HEK293 (cell line): ENCODE measurements at regions not wholly inside any gene's neighbourhood (a gene's known extent, or its start where the extent isn't known, plus 50 kb on each side); places are given as distances from the start of the nearest gene placed in this dataset.
"Not testable (repeated sequence)": the region's sequence is repeated elsewhere in the genome, so short reads cannot be mapped to it uniquely, and the experiment has no call there.

Experiments
- CTCF ChIA-PET: fragments of 350-600 bp; formaldehyde crosslinking; extraction: SDS; loops from one replicate; lab custom pipeline; 2021; ENCODE audit warnings: antibody characterized with exemption; lab: Yijun Ruan, JAX
- POLR2A ChIA-PET: fragments of 300-600 bp; formaldehyde crosslinking; extraction: SDS; loops from one replicate; lab custom pipeline; 2020; ENCODE audit warnings: antibody characterized with exemption, inconsistent platforms; lab: Yijun Ruan, JAX
- H3K27ac ChIP-seq: fragments of 200-500 bp; sonication (Bioruptor generic); 2 replicates; pipeline ENCODE4 v1.5.1; 2014; ENCODE audit warnings: low read depth, low read length, control low read depth, inconsistent platforms; ENCODE audit errors: extremely low read depth
- H3K36me3 ChIP-seq, 2 experiments: fragments of 200-500 bp in 1 of 2; sonication (Bioruptor generic) in 1 of 2; 1 replicate in 1 of 2; 2 replicates in 1 of 2; pipeline ENCODE4 v1.5.1; 2014 to 2017; ENCODE audit warnings: inconsistent platforms in 2 of 2, low read length in 2 of 2; ENCODE audit not compliant: control insufficient read depth in 2 of 2, insufficient read depth in 1 of 2
- H3K4me1 ChIP-seq: fragments of 200-500 bp; sonication (Bioruptor generic); 2 replicates; pipeline ENCODE4 v1.5.1; 2014; ENCODE audit warnings: mild to moderate bottlenecking, low read length, inconsistent platforms; ENCODE audit not compliant: control insufficient read depth, insufficient read depth
- H3K4me3 ChIP-seq: 2 replicates; pipeline ENCODE4 v1.5.1; 2011; ENCODE audit warnings: low read depth, mild to moderate bottlenecking, control low read depth, low read length, moderate library complexity
- H3K9me3 ChIP-seq: fragments of 200-500 bp; sonication (Bioruptor generic); 2 replicates; pipeline ENCODE4 v1.5.1; 2014; ENCODE audit warnings: low read depth, low read length, inconsistent platforms; ENCODE audit not compliant: control insufficient read depth, insufficient read depth
- HOXC10 ChIP-seq: sonication (generic); formaldehyde crosslinking; IDR thresholded peaks from 2 replicates; pipeline ENCODE4 v1.8.1; 2023; ENCODE audit warnings: mild to moderate bottlenecking, missing genetic modification reagents
- KLF9 ChIP-seq: fragments of 450-650 bp; formaldehyde crosslinking; IDR thresholded peaks from 2 replicates; pipeline ENCODE4 v1.5.1; 2016; ENCODE audit warnings: missing biosample characterization, missing genetic modification characterization, low read depth
- MEIS1 ChIP-seq: sonication (generic); formaldehyde crosslinking; IDR thresholded peaks from 2 replicates; pipeline ENCODE4 v1.8.1; 2022; ENCODE audit warnings: missing genetic modification reagents, mild to moderate bottlenecking, borderline replicate concordance
- MYNN ChIP-seq: fragments of 450-650 bp; formaldehyde crosslinking; IDR thresholded peaks from 2 replicates; pipeline ENCODE4 v1.5.1; 2016; ENCODE audit warnings: missing biosample characterization, missing genetic modification characterization, borderline replicate concordance
- SETDB1 ChIP-seq: IDR thresholded peaks from one replicate; pipeline ENCODE4 v1.6.1; 2017; ENCODE audit warnings: mild to moderate bottlenecking, low read length, moderate library complexity, mixed read lengths; ENCODE audit not compliant: insufficient read length
- ZBTB48 ChIP-seq: fragments of 450-650 bp; formaldehyde crosslinking; IDR thresholded peaks from 2 replicates; pipeline ENCODE4 v1.5.1; 2016; ENCODE audit warnings: missing biosample characterization, missing genetic modification characterization
- ZIC2 ChIP-seq: fragments of 450-650 bp; formaldehyde crosslinking; IDR thresholded peaks from 2 replicates; pipeline ENCODE4 v1.5.1; 2016; ENCODE audit warnings: missing biosample characterization, missing genetic modification characterization
- ZNF132 ChIP-seq: fragments of 450-650 bp; formaldehyde crosslinking; IDR thresholded peaks from 2 replicates; pipeline ENCODE4 v1.5.1; 2017; ENCODE audit warnings: missing biosample characterization, missing genetic modification characterization, borderline replicate concordance
- ZNF202 ChIP-seq: fragments of 450-650 bp; formaldehyde crosslinking; IDR thresholded peaks from 2 replicates; pipeline ENCODE4 v1.5.1; 2016; ENCODE audit warnings: missing biosample characterization, missing genetic modification characterization, borderline replicate concordance
- ZNF214 ChIP-seq: fragments of 450-650 bp; formaldehyde crosslinking; IDR thresholded peaks from 2 replicates; pipeline ENCODE4 v1.5.1; 2017; ENCODE audit warnings: missing biosample characterization, mild to moderate bottlenecking, missing genetic modification characterization, borderline replicate concordance
- ZNF530 ChIP-seq: fragments of 450-650 bp; formaldehyde crosslinking; IDR thresholded peaks from 2 replicates; pipeline ENCODE4 v1.5.1; 2016; ENCODE audit warnings: low read depth, missing biosample characterization, missing genetic modification characterization
- ZNF549 ChIP-seq: fragments of 450-650 bp; IDR thresholded peaks from 2 replicates; pipeline ENCODE4 v1.5.1; 2018; ENCODE audit warnings: missing biosample characterization, missing genetic modification characterization, mild to moderate bottlenecking, inconsistent platforms, moderate library complexity
- ZNF558 ChIP-seq: fragments of 450-650 bp; formaldehyde crosslinking; IDR thresholded peaks from 2 replicates; pipeline ENCODE4 v1.5.1; 2016; ENCODE audit warnings: missing biosample characterization, missing genetic modification characterization
- ZNF660 ChIP-seq: fragments of 450-650 bp; IDR thresholded peaks from 2 replicates; pipeline ENCODE4 v1.5.1; 2018; ENCODE audit warnings: missing biosample characterization, mild to moderate bottlenecking, missing genetic modification characterization
- ZNF670 ChIP-seq: fragments of 450-650 bp; formaldehyde crosslinking; IDR thresholded peaks from 2 replicates; pipeline ENCODE4 v1.5.1; 2016; ENCODE audit warnings: missing biosample characterization, missing genetic modification characterization, low read depth
- ZNF76 ChIP-seq: fragments of 450-650 bp; formaldehyde crosslinking; IDR thresholded peaks from 2 replicates; pipeline ENCODE4; 2016; ENCODE audit warnings: low read depth, missing biosample characterization, missing genetic modification characterization, borderline replicate concordance
- ZNF785 ChIP-seq: fragments of 450-650 bp; formaldehyde crosslinking; IDR thresholded peaks from 2 replicates; pipeline ENCODE4 v1.5.1; 2016; ENCODE audit warnings: missing biosample characterization, missing genetic modification characterization
- TF ChIP-seq, protein P1 (sequence below): sonication (generic); formaldehyde crosslinking; IDR thresholded peaks from 2 replicates; pipeline ENCODE4 v1.8.1; 2022; ENCODE audit warnings: mild to moderate bottlenecking, moderate library complexity, missing genetic modification reagents
- TF ChIP-seq, protein P2 (sequence below): fragments of 450-650 bp; formaldehyde crosslinking; IDR thresholded peaks from 2 replicates; pipeline ENCODE4 v1.5.1; 2016; ENCODE audit warnings: missing biosample characterization, missing genetic modification characterization
- TF ChIP-seq, protein P3 (sequence below): fragments of 450-650 bp; formaldehyde crosslinking; IDR thresholded peaks from 2 replicates; pipeline ENCODE4 v1.5.1; 2016; ENCODE audit warnings: missing biosample characterization, missing genetic modification characterization
- TF ChIP-seq, protein P4 (sequence below): fragments of 450-650 bp; formaldehyde crosslinking; IDR thresholded peaks from 2 replicates; pipeline ENCODE4 v1.5.1; 2016; ENCODE audit warnings: missing biosample characterization, missing genetic modification characterization, low read depth

DNA sequence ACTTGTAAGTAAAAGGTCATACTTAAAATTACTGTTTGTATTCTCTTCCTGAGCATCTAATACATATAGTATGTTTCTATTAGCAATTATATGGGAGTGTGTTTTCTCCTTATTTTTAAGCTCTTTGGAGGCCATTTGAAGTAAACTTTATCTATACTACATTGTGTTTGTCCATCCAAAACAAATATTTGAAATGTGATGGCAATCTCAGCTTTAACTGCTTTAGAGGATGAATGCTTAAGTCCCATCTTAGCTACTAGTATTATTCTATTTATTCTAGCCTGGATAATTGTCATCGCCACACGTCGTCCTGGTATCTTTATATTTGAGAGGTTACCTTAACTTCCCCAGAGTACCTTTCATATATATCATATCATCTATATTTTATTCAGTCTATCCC, 335.8 kb downstream of the NAF1 start:
- ChIA-PET CTCF (no interaction called here), POLR2A (no interaction called here)
- no peak overlapping the region for H3K27ac ChIP-seq
- no peaks in the 10 kb centered on the region for H3K36me3 ChIP-seq
- H3K4me1 ChIP-seq = no peaks in the 10 kb centered on the region
- TF ChIP-seq ZNF214 (tag by site-specific recombination) (no peak), ZBTB48 (tag by site-specific recombination) (no peak), ZNF558 (tag by site-specific recombination) (no peak), ZNF660 (tag by site-specific recombination) (no peak), MEIS1 (no peak), ZNF76 (tag by site-specific recombination) (no peak), ZNF530 (no peak), ZNF132 (no peak), ZNF202 (no peak), ZIC2 (no peak), KLF9 (no peak), ZNF549 (tag by site-specific recombination) (no peak), ZNF670 (tag by site-specific recombination) (no peak), MYNN (tag by site-specific recombination) (no peak), HOXC10 (CRISPR knock-in tag) (no peak), ZNF785 (tag by site-specific recombination) (no peak)
- TF ChIP-seq, protein P1, sequence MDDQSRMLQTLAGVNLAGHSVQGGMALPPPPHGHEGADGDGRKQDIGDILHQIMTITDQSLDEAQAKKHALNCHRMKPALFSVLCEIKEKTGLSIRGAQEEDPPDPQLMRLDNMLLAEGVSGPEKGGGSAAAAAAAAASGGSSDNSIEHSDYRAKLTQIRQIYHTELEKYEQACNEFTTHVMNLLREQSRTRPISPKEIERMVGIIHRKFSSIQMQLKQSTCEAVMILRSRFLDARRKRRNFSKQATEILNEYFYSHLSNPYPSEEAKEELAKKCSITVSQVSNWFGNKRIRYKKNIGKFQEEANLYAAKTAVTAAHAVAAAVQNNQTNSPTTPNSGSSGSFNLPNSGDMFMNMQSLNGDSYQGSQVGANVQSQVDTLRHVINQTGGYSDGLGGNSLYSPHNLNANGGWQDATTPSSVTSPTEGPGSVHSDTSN (CRISPR knock-in tag) = no peak
- TF ChIP-seq, protein P2, sequence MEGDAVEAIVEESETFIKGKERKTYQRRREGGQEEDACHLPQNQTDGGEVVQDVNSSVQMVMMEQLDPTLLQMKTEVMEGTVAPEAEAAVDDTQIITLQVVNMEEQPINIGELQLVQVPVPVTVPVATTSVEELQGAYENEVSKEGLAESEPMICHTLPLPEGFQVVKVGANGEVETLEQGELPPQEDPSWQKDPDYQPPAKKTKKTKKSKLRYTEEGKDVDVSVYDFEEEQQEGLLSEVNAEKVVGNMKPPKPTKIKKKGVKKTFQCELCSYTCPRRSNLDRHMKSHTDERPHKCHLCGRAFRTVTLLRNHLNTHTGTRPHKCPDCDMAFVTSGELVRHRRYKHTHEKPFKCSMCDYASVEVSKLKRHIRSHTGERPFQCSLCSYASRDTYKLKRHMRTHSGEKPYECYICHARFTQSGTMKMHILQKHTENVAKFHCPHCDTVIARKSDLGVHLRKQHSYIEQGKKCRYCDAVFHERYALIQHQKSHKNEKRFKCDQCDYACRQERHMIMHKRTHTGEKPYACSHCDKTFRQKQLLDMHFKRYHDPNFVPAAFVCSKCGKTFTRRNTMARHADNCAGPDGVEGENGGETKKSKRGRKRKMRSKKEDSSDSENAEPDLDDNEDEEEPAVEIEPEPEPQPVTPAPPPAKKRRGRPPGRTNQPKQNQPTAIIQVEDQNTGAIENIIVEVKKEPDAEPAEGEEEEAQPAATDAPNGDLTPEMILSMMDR (tag by site-specific recombination) = no peak
- TF ChIP-seq, protein P3, sequence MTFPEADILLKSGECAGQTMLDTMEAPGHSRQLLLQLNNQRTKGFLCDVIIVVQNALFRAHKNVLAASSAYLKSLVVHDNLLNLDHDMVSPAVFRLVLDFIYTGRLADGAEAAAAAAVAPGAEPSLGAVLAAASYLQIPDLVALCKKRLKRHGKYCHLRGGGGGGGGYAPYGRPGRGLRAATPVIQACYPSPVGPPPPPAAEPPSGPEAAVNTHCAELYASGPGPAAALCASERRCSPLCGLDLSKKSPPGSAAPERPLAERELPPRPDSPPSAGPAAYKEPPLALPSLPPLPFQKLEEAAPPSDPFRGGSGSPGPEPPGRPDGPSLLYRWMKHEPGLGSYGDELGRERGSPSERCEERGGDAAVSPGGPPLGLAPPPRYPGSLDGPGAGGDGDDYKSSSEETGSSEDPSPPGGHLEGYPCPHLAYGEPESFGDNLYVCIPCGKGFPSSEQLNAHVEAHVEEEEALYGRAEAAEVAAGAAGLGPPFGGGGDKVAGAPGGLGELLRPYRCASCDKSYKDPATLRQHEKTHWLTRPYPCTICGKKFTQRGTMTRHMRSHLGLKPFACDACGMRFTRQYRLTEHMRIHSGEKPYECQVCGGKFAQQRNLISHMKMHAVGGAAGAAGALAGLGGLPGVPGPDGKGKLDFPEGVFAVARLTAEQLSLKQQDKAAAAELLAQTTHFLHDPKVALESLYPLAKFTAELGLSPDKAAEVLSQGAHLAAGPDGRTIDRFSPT (tag by site-specific recombination) = no peak
- TF ChIP-seq, protein P4, sequence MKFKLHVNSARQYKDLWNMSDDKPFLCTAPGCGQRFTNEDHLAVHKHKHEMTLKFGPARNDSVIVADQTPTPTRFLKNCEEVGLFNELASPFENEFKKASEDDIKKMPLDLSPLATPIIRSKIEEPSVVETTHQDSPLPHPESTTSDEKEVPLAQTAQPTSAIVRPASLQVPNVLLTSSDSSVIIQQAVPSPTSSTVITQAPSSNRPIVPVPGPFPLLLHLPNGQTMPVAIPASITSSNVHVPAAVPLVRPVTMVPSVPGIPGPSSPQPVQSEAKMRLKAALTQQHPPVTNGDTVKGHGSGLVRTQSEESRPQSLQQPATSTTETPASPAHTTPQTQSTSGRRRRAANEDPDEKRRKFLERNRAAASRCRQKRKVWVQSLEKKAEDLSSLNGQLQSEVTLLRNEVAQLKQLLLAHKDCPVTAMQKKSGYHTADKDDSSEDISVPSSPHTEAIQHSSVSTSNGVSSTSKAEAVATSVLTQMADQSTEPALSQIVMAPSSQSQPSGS (tag by site-specific recombination) = no peak
- no peak overlapping the region for H3K4me3 ChIP-seq
- no peaks in the 10 kb centered on the region for H3K9me3 ChIP-seq

DNA sequence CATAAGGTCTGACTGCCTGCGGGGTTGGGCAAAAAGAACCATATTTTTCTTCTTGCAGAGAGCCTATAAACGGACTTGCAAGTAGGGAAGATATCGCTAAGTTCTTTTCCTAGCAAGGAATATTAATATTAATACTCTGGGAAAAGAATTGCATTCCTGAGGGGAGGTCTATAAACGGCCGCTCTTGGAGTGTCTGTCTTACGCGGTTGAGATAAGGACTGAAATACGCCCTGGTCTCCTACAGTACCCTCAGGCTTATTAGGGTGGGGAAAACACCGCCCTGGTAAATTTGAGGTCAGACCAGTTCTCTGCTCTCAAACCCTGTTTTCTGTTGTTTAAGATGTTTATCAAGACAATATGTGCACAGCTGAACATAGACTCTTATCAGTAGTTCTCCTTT, 349.3 kb downstream of the NAF1 start:
- CTCF ChIA-PET, POLR2A ChIA-PET, H3K4me3 ChIP-seq, H3K36me3 ChIP-seq, H3K4me1 ChIP-seq, H3K9me3 ChIP-seq, H3K27ac ChIP-seq: not testable (repeated sequence)
- peak; percentile 70 for TF ChIP-seq SETDB1
